CD4-positive, alpha-beta T cell (primary cell): ENCODE measurements at regions not wholly inside any gene's neighbourhood (a gene's known extent, or its start where the extent isn't known, plus 50 kb on each side); places are given as distances from the start of the nearest gene placed in this dataset.

Source experiments
- ATAC-seq: fragments of 200-7000 bp; cut with Tn5 transposase; one replicate; pipeline ENCODE4 v1.10.0; 2022; ENCODE audit warnings: mild to moderate bottlenecking; ENCODE audit not compliant: poor library complexity
- CTCF ChIA-PET: fragments of 350-600 bp; sonication (Branson Sonifier 250); formaldehyde crosslinking; loops from one replicate; lab custom pipeline; 2021; ENCODE audit warnings: antibody characterized with exemption, inconsistent platforms; lab: Charles Lee
- POLR2A ChIA-PET: fragments of 350-600 bp; sonication (Branson Sonifier 250); formaldehyde crosslinking; loops from one replicate; lab custom pipeline; 2021; ENCODE audit warnings: antibody characterized with exemption, inconsistent platforms; lab: Charles Lee
- DNase-seq, 14 experiments: peaks; one replicate each; pipeline ENCODE4 v3.0.0-alpha.2; 2013 to 2020; ENCODE audit warnings: mixed read lengths in 2 of 14
- H3K27ac ChIP-seq, 2 donors: one replicate each; pipeline versions ENCODE4 v1.5.1 to v1.7.0; 2013; ENCODE audit warnings: low read length in 2 of 2, low read depth in 1 of 2, mild to moderate bottlenecking in 1 of 2
- H3K27me3 ChIP-seq, 2 experiments: 1 replicate in 1 of 2; 2 replicates in 1 of 2; pipeline versions ENCODE4 v1.6.1 to v1.7.0; 2013; ENCODE audit warnings: low read length in 2 of 2, control low read depth in 1 of 2, mild to moderate bottlenecking in 1 of 2, moderate library complexity in 1 of 2; ENCODE audit not compliant: insufficient read depth in 2 of 2, control insufficient read depth in 1 of 2
- H3K36me3 ChIP-seq: one replicate; pipeline ENCODE4 v1.6.1; 2013; ENCODE audit warnings: low read length, control low read depth; ENCODE audit not compliant: insufficient read depth
- H3K4me1 ChIP-seq: one replicate; pipeline ENCODE4 v1.6.1; 2013; ENCODE audit warnings: low read length, control low read depth; ENCODE audit not compliant: insufficient read depth
- H3K4me3 ChIP-seq: one replicate; pipeline ENCODE4 v1.5.1; 2013; ENCODE audit warnings: mild to moderate bottlenecking, low read length, moderate library complexity
- H3K9me3 ChIP-seq, 2 experiments: 1 replicate in 1 of 2; 2 replicates in 1 of 2; pipeline versions ENCODE4 v1.6.1 to v1.7.0; 2013; ENCODE audit warnings: low read length in 2 of 2, mild to moderate bottlenecking in 2 of 2, control low read depth in 1 of 2, moderate library complexity in 1 of 2; ENCODE audit not compliant: control insufficient read depth in 1 of 2, insufficient read depth in 1 of 2
- H3K27ac Mint-ChIP-seq: one replicate; pipeline ENCODE4 v1.8.0; 2020; ENCODE audit warnings: mixed read lengths
- H3K27me3 Mint-ChIP-seq: one replicate; pipeline ENCODE4 v1.8.0; 2021; ENCODE audit warnings: mixed read lengths
- H3K36me3 Mint-ChIP-seq: one replicate; pipeline ENCODE4 v1.8.0; 2021; ENCODE audit warnings: low read depth, mixed read lengths
- H3K4me1 Mint-ChIP-seq: one replicate; pipeline ENCODE4 v1.8.0; 2021; ENCODE audit warnings: low read depth, mixed read lengths
- H3K4me3 Mint-ChIP-seq: one replicate; pipeline ENCODE4 v1.8.0; 2020; ENCODE audit warnings: mild to moderate bottlenecking, mixed read lengths
- H3K9me3 Mint-ChIP-seq: one replicate; pipeline ENCODE4 v1.8.0; 2020; ENCODE audit warnings: mixed read lengths
- intact Hi-C, 2 experiments: fragments of 100-400 bp; cut with DNase I in 1 of 2; cut with micrococcal nuclease in 1 of 2; formaldehyde crosslinking; loops; one replicate each; pipeline versions ENCODE4 v1.15.1 to v1.9.0; 2023 to 2025; cut with DNase I, micrococcal nuclease
- TF ChIP-seq, protein P1 (sequence below): fragments of 200-600 bp; IDR thresholded peaks from one replicate; pipeline ENCODE4 v1.8.0; 2022; ENCODE audit warnings: antibody characterized with exemption, mild to moderate bottlenecking

DNA sequence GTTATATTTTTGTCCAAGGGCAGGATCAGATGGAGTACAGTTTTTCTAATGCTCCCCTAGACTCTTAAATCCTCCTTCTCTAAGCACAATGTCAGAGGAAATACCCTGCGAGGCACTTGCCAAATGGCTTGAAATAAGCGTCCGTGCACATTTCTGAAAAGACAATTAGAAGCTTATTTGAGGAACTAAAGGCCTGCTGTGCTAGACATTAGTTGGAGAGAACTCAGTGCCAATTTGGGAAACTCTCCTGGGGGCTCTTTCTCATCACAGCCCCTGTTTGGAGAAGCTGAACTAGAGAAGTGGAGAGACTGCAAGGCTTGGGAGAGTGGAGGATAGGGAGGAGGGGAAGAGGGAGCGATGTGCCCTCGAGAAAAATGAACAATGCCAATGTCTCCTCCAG lies 247.6 kb upstream of the C2CD4B start:
- H3K4me3 Mint-ChIP-seq, result no peak overlapping the region
- peaks cover 30% of the 10 kb centered on the region for H3K27me3 Mint-ChIP-seq
- no peaks in the 10 kb centered on the region for H3K4me1 Mint-ChIP-seq
- Histone ChIP-seq H3K27me3 (peaks cover 0 to 2% of the 10 kb centered on the region in 2 experiments), H3K4me1 (no peaks in the 10 kb centered on the region), H3K9me3 (no peaks in the 10 kb centered on the region), H3K36me3 (no peaks in the 10 kb centered on the region), H3K4me3 (no peak overlapping the region), H3K27ac (no peak overlapping the region)
- H3K27ac Mint-ChIP-seq, result no peak overlapping the region
- no peaks in the 10 kb centered on the region for H3K36me3 Mint-ChIP-seq
- H3K9me3 Mint-ChIP-seq, result no peaks in the 10 kb centered on the region
- intact Hi-C loops, result no loop called here
- ChIA-PET POLR2A (no interaction called here), CTCF (no interaction called here)
- TF ChIP-seq, protein P1, sequence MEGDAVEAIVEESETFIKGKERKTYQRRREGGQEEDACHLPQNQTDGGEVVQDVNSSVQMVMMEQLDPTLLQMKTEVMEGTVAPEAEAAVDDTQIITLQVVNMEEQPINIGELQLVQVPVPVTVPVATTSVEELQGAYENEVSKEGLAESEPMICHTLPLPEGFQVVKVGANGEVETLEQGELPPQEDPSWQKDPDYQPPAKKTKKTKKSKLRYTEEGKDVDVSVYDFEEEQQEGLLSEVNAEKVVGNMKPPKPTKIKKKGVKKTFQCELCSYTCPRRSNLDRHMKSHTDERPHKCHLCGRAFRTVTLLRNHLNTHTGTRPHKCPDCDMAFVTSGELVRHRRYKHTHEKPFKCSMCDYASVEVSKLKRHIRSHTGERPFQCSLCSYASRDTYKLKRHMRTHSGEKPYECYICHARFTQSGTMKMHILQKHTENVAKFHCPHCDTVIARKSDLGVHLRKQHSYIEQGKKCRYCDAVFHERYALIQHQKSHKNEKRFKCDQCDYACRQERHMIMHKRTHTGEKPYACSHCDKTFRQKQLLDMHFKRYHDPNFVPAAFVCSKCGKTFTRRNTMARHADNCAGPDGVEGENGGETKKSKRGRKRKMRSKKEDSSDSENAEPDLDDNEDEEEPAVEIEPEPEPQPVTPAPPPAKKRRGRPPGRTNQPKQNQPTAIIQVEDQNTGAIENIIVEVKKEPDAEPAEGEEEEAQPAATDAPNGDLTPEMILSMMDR, result no peak
- ATAC-seq, result no peak
- no peak for DNase-seq

DNA sequence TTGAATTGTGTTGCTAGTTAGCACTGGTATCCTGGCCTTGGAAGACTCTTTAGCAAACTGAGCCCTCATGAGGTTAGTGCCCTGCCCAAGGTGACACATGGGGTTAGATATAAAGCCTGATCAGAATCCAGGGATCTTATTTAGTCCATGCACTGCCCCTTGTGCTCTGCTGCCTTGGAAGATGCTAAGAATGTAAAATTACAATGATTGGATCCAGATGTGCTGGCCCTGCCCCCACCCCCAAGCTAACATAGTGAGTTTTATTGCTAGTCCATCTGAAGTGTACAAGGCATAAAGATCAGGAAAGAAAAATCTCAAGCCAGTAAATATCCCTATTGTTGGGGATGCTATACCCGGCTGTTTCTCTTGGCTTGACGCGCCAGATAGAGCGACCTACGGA lies 248.1 kb upstream of the C2CD4B start:
- ChIA-PET POLR2A (no interaction called here), CTCF (no interaction called here)
- Mint-ChIP-seq H3K4me1 (no peaks in the 10 kb centered on the region), H3K27me3 (peaks cover 30% of the 10 kb centered on the region), H3K27ac (no peak overlapping the region), H3K4me3 (no peak overlapping the region), H3K9me3 (no peaks in the 10 kb centered on the region), H3K36me3 (no peaks in the 10 kb centered on the region)
- no peak for ATAC-seq
- intact Hi-C loops, result no loop called here
- Histone ChIP-seq H3K4me3 (no peak overlapping the region), H3K9me3 (no peaks in the 10 kb centered on the region), H3K27me3 (peaks cover 0 to 2% of the 10 kb centered on the region in 2 experiments), H3K4me1 (no peaks in the 10 kb centered on the region), H3K36me3 (no peaks in the 10 kb centered on the region), H3K27ac (no peak overlapping the region)
- TF ChIP-seq, protein P1, result no peak
- DNase-seq, result no peak

DNA sequence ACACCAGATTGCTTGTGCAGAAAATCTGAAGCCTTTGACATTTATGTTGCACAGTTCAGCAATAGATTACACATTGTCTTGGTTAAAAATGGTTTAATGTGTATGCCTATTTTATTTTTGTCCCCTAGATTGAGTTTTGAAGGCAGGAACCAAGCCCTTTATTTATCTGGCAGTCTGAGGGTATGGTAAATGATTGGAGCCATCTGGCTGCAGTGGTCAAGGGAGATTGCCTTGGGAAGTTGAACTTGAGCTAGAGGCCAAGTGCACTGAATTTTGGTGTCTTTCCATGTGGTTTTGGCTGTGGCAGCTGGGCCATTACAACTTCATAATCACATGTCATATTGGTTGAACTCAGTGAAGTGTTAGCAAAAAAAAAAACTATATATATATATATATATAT lies 248.7 kb upstream of the C2CD4B start:
- Histone ChIP-seq H3K27me3 (peaks cover 0 to 2% of the 10 kb centered on the region in 2 experiments), H3K36me3 (no peaks in the 10 kb centered on the region), H3K4me1 (no peaks in the 10 kb centered on the region), H3K4me3 (no peak overlapping the region), H3K27ac (no peak overlapping the region), H3K9me3 (no peaks in the 10 kb centered on the region)
- ChIA-PET CTCF (no interaction called here), POLR2A (no interaction called here)
- ATAC-seq, result no peak
- intact Hi-C loops, result no loop called here
- Mint-ChIP-seq H3K4me3 (no peak overlapping the region), H3K27me3 (peaks cover 30% of the 10 kb centered on the region), H3K4me1 (no peaks in the 10 kb centered on the region), H3K27ac (no peak overlapping the region), H3K9me3 (no peaks in the 10 kb centered on the region), H3K36me3 (no peaks in the 10 kb centered on the region)
- TF ChIP-seq, protein P1, result no peak
- no peak for DNase-seq
